ENCODE measurements at regions not wholly inside any gene's neighbourhood (a gene's known extent, or its start where the extent isn't known, plus 50 kb on each side); places are given as distances from the start of the nearest gene placed in this dataset.

DNA sequence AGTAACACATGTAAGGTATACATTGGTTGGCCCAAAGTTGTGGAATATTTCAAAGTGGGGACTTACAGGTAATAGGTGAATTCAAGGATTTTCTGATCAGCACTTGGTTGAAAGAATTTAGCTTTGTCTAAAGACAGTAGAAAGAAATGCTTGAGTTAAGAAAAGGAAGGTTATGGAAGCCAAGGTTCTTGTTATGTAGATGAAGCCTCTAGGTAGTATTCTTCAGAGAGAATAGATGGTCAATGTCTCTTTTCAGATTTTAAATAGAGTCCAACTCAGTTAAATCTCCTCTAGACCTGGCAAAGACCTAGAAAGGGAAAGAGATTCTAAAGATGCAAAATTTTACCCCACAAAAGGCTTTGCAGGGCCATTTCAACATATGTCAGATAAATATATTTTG lies 157.4 kb downstream of the ANKRD30B start:
- H3K9me3 Mint-ChIP-seq = peaks cover 67% of the 10 kb centered on the region
- H3K4me1 Mint-ChIP-seq = no peaks in the 10 kb centered on the region
- no peaks in the 10 kb centered on the region for H3K27me3 Mint-ChIP-seq (ENCODE audit: low read depth)
- H3K36me3 Mint-ChIP-seq (ENCODE audit: low read depth) = no peaks in the 10 kb centered on the region
- H3K4me3 Mint-ChIP-seq = no peak overlapping the region
- TF ChIP-seq, protein P1, sequence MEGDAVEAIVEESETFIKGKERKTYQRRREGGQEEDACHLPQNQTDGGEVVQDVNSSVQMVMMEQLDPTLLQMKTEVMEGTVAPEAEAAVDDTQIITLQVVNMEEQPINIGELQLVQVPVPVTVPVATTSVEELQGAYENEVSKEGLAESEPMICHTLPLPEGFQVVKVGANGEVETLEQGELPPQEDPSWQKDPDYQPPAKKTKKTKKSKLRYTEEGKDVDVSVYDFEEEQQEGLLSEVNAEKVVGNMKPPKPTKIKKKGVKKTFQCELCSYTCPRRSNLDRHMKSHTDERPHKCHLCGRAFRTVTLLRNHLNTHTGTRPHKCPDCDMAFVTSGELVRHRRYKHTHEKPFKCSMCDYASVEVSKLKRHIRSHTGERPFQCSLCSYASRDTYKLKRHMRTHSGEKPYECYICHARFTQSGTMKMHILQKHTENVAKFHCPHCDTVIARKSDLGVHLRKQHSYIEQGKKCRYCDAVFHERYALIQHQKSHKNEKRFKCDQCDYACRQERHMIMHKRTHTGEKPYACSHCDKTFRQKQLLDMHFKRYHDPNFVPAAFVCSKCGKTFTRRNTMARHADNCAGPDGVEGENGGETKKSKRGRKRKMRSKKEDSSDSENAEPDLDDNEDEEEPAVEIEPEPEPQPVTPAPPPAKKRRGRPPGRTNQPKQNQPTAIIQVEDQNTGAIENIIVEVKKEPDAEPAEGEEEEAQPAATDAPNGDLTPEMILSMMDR (IDR thresholded peaks at IDR 0.05; ENCODE audit: unreplicated experiment in 3 of 3) = no peak
- no peak overlapping the region for H3K27ac Mint-ChIP-seq

DNA sequence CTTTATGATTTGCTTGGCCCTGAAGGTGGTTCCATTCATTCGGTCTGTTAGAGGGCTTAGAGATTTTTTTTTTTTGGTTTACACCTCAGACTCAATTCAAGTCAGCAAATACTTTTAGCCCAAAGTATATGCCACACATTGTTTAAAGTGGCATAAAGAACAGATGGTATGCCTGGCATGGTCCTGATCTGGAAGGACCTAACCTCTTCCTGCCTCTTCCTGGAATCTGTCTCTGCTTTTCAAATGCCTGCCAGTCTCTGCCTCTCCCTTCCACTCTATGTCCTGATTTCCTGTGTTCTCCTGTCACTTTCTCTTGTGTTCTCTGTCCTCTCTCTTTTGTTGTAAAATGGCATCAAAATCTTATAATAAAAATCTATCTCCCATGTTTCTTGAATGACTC lies 158.0 kb downstream of the ANKRD30B start:
- TF ChIP-seq, protein P1 (IDR thresholded peaks at IDR 0.05; ENCODE audit: unreplicated experiment in 3 of 3) = no peak
- no peak overlapping the region for H3K27ac Mint-ChIP-seq

DNA sequence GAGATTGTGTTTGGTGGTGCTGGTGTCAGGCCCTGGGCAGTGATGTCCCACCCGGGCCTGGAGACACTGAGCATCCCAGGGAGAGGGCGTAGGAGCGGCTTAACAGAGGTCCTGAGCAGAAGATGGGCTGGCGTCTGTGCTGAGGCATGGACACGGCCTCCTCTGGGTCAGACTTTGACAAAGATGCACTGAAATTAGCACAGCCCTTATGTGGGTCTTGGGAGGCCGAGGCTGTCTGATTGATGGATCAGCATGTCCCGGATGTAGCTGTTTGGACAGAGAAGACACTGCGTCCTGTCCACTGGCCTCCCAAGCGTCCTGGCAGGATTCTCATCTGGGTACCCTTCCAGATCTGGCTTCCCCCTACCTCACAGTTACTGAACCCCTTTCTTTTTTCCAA lies 159.4 kb downstream of the ANKRD30B start:
- TF ChIP-seq, protein P1 (IDR thresholded peaks at IDR 0.05; ENCODE audit: unreplicated experiment in 3 of 3) = no peak
- Mint-ChIP-seq H3K27me3 (ENCODE audit: low read depth) (no peaks in the 10 kb centered on the region), H3K27ac (no peak overlapping the region), H3K9me3 (peaks cover 78% of the 10 kb centered on the region), H3K36me3 (ENCODE audit: low read depth) (no peaks in the 10 kb centered on the region), H3K4me1 (no peaks in the 10 kb centered on the region), H3K4me3 (no peak overlapping the region)

More for the DNA sequence above, 158.0 kb downstream of the ANKRD30B start:
- H3K9me3 Mint-ChIP-seq = peaks cover 68% of the 10 kb centered on the region
- H3K27me3 Mint-ChIP-seq (ENCODE audit: low read depth) = no peaks in the 10 kb centered on the region
- H3K4me1 Mint-ChIP-seq = no peaks in the 10 kb centered on the region
- H3K4me3 Mint-ChIP-seq = no peak overlapping the region
- H3K36me3 Mint-ChIP-seq (ENCODE audit: low read depth) = no peaks in the 10 kb centered on the region

DNA sequence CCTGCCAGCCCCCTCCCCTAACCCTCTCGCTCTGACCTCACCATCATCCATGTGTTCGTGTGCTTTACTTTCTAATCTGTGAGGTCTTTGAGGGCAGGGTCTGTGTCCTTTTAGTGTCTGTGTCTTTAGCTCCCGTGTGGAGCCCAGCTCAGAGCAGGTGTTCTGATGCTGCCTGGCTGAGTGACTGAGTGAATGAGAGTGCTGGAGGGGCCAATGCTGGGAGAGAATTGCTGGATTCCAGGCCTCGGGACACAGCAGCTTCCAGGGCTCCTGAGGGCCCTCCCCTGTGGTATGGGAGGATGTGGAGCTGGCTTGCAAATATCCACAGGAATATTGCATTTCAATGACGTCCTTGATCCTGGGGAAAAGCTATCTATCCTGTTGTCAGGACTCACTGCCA lies 160.6 kb downstream of the ANKRD30B start:
- H3K9me3 Mint-ChIP-seq = peaks cover 75% of the 10 kb centered on the region
- no peak overlapping the region for H3K27ac Mint-ChIP-seq
- H3K4me1 Mint-ChIP-seq = no peaks in the 10 kb centered on the region
- TF ChIP-seq, protein P1 (IDR thresholded peaks at IDR 0.05; ENCODE audit: unreplicated experiment in 3 of 3) = no peak
- H3K27me3 Mint-ChIP-seq (ENCODE audit: low read depth) = no peaks in the 10 kb centered on the region
- H3K36me3 Mint-ChIP-seq (ENCODE audit: low read depth) = no peaks in the 10 kb centered on the region
- H3K4me3 Mint-ChIP-seq = no peak overlapping the region

DNA sequence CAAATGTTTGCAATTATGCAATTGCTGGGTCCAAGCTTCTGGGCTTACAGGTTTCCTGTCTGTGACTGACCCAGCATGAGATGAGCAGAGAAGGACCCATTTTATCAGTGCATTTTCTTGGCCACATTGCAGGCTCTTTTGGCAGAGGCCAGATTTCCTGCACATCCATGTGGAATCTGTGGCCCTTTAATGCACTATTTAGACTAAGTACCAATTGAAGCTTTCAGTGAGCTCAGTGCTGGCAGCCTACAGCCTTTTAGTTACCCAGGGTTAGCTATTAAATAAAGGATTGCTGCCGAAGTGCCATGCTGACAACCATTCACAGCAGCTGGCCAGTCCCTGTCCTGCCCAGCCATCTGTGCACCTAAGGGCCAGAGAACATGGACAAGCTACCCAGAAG lies 165.0 kb downstream of the ANKRD30B start:
- no peak overlapping the region for H3K27ac Mint-ChIP-seq
- H3K36me3 Mint-ChIP-seq (ENCODE audit: low read depth) = no peaks in the 10 kb centered on the region
- H3K27me3 Mint-ChIP-seq (ENCODE audit: low read depth) = no peaks in the 10 kb centered on the region
- H3K9me3 Mint-ChIP-seq = peaks cover 64% of the 10 kb centered on the region
- no peaks in the 10 kb centered on the region for H3K4me1 Mint-ChIP-seq
- TF ChIP-seq, protein P1 (IDR thresholded peaks at IDR 0.05; ENCODE audit: unreplicated experiment in 3 of 3) = no peak
- no peak overlapping the region for H3K4me3 Mint-ChIP-seq

DNA sequence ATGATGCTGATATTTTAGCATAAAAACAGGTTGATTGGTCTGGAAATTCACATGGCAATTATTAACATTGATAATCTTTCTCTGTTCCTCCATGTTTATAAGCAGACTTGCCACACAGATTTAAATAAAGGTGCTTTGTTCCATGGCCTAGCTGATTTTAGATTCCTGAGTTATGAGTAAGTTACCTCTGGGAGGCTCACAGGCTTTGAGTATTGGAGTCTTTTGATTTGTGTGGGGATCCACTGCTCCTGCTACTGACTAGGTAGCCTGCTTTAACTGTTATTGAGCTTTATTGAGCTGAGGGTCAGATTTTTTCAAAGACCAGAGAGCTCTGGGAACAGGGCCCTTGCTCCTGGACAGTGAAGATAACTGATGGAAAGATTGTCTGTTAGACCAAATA lies 166.1 kb downstream of the ANKRD30B start:
- Mint-ChIP-seq H3K4me1 (no peaks in the 10 kb centered on the region), H3K27ac (no peak overlapping the region), H3K4me3 (no peak overlapping the region), H3K27me3 (ENCODE audit: low read depth) (no peaks in the 10 kb centered on the region), H3K36me3 (ENCODE audit: low read depth) (no peaks in the 10 kb centered on the region), H3K9me3 (peaks cover 59% of the 10 kb centered on the region)
- TF ChIP-seq, protein P1 (IDR thresholded peaks at IDR 0.05; ENCODE audit: unreplicated experiment in 3 of 3) = no peak

Data from nephron (organoid).